HG02973 (cell line): ENCODE measurements at regions not wholly inside any gene's neighbourhood (a gene's known extent, or its start where the extent isn't known, plus 50 kb on each side); places are given as distances from the start of the nearest gene placed in this dataset.

ENCODE experiments used
- ATAC-seq: cut with Tn5 transposase; IDR thresholded peaks from one replicate; pipeline ENCODE4 v1.9.1; 2021; ENCODE audit warnings: moderate library complexity; ENCODE audit not compliant: unreplicated experiment

- ATAC-seq: no peak
Observed at GRCh38 chr11:45446998-45447397, 160.9 kb upstream of the SYT13 start.

GRCh38 chr11:45446434-45446833, 160.3 kb upstream of the SYT13 start:
- no peak for ATAC-seq

DNA sequence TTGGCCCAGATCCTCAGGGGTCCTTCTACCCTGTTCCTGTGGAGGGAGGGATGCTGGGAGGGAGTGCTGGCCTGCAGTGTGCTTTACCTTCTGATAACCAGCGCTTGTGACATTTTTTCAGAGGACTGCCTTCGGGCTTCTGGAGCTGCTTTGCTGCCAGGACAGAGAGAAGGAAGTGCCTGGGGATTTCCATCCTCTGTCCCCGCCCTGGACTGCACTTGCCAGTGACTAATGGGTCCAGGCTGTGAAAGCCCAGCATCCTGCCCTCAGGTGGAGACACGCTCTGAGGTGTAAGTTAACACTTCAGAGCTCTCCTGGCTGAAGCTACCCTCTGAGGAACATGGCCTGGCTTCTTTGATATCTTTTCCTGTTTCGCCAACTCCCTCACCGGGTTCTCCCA, 158.7 kb upstream of the SYT13 start:
- no peak for ATAC-seq

GRCh38 chr11:45440111-45440510, 154.0 kb upstream of the SYT13 start:
- no peak for ATAC-seq

GRCh38 chr11:45436966-45437365, 150.8 kb upstream of the SYT13 start:
- ATAC-seq: no peak

DNA sequence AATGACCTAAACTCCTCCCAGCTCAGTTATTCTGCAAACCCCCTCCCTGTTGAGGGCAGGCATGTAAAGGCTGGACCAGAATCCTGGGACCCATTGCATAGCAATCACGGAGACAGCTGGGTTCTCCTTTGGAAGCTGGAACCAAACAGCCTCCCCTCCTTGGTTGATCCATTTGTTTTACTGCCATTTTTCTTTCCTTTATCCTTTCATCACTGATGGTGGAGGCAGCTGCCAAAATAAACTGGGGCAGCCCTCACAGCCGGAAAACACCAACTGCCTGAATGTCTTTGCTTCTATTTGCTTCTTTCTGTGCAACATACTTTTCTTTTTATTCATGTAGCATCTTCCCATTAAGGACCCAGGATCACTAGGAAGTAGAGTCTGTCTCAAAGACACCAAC, 150.0 kb upstream of the SYT13 start:
- no peak for ATAC-seq

GRCh38 chr11:45435706-45436105, 149.6 kb upstream of the SYT13 start:
- ATAC-seq: no peak

DNA sequence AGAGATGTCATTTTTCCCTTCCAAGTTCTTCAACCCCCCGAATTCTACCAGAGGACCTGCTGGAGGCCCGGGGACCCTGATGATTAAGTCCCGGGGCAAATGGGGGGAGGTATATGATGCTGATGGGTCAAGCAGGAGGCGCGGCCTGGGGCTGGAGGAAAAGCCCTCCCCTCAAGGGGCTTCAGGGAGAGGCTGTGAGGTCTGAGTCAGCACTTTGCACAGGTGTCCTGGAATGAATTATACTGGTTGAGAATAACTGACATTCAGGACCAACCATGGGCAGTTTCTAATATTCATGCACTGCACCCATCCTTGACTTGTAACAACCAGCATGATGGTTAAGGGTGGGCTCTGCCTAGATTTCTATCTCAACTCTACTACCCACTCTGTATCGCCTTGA, 146.8 kb upstream of the SYT13 start:
- ATAC-seq: no peak

DNA sequence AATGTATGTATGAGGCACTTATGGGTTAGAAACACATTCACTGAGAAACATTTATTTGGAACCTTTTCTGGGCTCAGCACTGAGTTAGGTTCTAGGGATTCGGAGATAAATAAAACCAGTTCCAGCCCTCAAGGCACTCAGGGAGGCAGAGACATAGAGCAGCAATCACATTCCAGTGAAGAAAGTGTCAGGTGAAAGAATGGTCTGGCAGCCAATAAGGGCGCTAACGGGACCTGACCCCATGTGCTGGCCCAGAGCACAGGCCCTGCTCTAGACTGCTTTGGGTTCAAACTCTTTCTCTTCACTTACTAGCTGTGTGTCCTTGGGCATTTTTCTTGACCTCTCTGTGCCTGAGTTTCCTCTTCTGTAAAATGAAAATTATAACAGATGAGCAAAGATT, 146.0 kb upstream of the SYT13 start:
- ATAC-seq: no peak

DNA sequence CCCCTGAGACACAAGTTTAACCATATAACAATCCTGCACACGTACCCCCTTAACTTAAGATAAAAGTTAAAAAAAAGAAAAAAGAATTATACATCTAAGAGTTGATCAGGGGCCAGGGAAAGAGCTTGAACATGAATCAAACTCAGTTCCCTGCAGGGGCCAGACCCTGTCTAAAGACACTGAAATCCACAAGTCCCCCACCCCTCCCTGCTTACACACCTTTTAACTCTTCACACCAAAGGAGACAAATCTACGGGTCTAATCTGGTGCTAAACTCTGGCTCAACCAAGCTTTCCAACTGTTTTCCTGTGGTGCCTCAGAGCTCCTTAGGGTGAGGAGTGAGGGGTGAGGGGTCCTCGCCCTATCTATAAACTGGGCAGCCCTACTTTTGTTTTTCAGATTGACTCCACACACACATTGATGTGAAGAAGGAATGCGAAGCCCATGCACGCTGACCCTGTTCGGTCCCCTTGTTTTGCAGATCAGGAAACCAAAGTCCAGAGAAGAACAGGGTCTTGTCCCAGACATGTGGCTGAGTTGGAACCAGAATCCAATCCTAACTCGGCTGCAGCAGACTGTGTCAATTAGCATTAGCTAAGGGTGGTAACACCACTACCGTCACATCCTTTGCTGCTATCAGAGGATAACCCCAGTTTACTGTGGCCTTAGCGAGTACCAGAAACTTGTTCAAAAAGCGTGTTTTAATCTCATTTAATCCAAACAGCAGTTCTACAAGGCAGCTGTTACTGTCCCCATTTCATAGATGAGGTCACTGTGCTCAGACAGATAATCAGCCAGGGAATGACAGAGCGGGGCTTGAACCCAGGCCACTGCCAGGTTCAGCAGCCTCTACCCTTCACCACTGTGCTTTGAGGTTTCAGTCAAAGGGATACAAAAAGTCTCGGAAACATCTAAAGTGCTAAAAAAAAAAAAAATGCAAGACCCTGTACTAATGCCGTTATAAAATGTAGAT, 145.2 kb upstream of the SYT13 start:
- no peak for ATAC-seq

- no peak for ATAC-seq
Observed at GRCh38 chr11:45430361-45430760, 144.2 kb upstream of the SYT13 start.

GRCh38 chr11:45429719-45430118, 143.6 kb upstream of the SYT13 start:
- no peak for ATAC-seq

DNA sequence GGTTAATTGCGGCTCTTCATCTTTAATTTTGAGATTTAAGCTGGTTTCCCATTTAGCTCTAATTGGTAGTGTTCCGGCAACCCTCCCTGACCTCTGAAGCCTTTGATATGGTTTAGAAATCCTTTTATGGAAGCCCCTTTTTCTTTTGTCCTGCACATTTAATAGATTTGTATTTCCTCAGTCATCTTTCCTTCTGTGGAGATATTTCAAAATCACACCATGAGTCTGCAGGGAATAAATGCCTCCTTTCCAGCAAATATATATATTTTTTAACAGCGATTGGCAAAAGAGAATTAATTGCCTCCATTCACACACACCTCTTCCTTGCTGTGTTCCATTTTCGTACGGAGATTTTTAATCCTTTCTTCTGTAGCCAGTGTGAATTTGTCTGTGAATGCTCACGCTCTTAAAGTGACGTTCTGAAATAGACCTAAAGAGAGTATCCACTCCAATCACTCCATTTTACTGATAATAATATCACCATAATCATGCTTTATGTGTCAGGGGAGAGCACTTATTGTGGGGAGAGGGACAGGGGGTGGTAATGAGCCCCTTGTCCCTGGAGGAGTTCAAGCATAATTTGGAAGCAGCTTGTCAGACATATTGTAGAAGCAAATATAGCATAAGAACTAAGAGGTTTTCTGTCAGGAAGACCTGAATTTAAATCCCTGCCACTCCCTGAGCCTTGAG, 142.5 kb upstream of the SYT13 start:
- no peak for ATAC-seq

DNA sequence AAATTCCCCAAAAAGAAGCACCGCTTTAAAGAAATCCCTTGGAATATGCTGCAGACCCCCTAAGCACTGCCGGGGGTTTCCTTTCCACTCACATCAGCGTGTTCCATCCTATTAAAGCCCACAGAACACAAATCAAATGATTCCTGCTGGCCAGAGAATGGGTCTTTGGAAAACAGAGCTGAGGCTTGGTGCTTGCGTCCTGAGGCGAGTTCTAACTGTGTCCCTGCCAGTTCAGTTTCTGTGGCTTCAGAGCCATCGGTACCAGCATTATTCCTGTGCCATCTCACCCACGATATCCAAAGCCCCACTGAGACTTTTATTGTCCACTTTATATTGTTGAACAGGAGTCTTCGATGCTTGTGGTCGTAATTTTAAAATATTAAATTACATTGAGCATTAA, 142.0 kb upstream of the SYT13 start:
- no peak for ATAC-seq

DNA sequence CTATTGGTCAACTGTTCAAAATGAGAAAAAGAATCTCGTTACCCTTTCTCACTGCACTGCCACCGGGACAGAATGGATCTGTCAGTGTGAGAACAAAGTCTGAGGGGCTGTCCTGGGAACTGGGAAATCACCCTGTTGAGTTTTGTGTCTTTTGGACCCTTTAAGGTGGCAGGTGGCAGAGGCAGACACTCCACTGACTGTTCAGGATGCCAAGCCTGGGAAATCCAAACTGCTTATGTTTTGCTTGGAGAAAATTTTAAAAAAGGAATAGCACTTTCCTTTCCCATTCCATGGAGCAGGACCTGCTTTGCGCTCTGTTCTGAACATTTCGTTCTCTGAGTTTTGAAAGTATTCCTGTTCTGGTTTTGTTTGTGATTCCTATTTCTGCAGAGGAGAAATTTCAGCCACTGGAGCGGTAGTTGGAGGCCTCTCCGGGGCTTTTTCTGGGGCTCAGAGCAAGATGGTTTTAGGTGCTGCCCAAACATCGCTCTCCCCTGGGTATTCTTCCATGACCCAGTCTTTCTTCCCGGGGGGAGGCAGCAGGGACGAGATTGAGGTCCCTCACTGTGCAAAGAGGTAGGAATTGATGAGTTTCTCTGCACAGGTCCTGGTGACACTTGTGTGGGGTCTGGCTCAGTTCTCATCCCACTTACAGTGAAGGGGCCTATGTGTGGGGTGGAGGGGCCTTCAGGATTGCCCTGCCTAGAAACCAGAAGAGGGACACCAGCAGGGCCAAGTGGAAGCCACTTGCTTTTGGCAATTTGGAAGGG, 138.5 kb upstream of the SYT13 start:
- no peak for ATAC-seq

DNA sequence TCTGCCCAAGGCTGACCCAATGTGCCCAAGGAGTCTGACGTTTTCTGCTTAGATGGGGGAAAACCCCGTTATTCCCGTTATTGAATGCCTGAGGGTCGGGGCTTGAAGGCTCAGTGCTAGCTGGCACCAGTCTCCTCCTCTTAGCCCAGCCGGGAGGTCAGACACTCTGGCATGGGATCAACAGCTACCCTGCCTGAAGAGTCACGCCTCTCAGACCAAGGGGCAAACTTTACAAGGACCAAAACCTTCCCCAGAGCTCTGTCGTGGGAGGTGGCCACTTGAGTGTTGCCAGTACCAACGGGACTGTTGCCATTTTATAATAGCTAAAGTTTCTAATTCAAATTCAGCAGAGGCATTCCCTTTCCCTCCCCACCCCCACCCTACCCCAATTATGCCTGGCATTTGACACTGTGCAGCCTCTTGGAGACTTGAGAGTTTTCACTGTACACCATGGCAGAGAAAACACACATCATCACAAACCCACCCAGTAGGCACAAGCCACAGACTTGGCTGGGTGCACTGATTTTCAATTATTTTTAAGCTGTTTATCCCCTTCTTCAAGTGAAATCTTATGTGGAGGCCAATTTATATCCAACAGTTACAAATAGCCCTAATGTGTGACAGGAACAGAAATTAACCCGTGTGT, 137.5 kb upstream of the SYT13 start:
- no peak for ATAC-seq

- no peak for ATAC-seq
Observed at GRCh38 chr11:45423036-45423435, 136.9 kb upstream of the SYT13 start.

- ATAC-seq: no peak
Observed at GRCh38 chr11:45414088-45414487, 127.9 kb upstream of the SYT13 start.

GRCh38 chr11:45413156-45413858, 127.2 kb upstream of the SYT13 start:
- no peak for ATAC-seq

- ATAC-seq: no peak
Observed at GRCh38 chr11:45412521-45412920, 126.4 kb upstream of the SYT13 start.
